SIG-M5 treated with dmso at 0.1 percent for 504 hours (cell line): ENCODE measurements at regions not wholly inside any gene's neighbourhood (a gene's known extent, or its start where the extent isn't known, plus 50 kb on each side); places are given as distances from the start of the nearest gene placed in this dataset.
"Not testable (repeated sequence)": the region's sequence is repeated elsewhere in the genome, so short reads cannot be mapped to it uniquely, and the experiment has no call there.

Experiments
- DNase-seq: peaks from one replicate; lab custom pipeline; 2025; ENCODE audit not compliant: unreplicated experiment; lab: John Stamatoyannopoulos, UW

GRCh38 chr2:4039896-4040295, 336.5 kb downstream of the DCDC2C start:
- no peak for DNase-seq

- peak; percentile 22 for DNase-seq
Measured at GRCh38 chr2:4047961-4048891, 344.9 kb downstream of the DCDC2C start.

GRCh38 chr2:4049463-4049862, 346.1 kb downstream of the DCDC2C start:
- no peak for DNase-seq

- no peak for DNase-seq
Measured at GRCh38 chr2:4053769-4054493, 350.6 kb downstream of the DCDC2C start.

GRCh38 chr2:4066217-4066616, 362.8 kb downstream of the DCDC2C start:
- no peak for DNase-seq

GRCh38 chr2:4073026-4073569, 369.7 kb downstream of the DCDC2C start:
- no peak for DNase-seq

GRCh38 chr2:4077017-4077416, 373.6 kb downstream of the DCDC2C start:
- no peak for DNase-seq

GRCh38 chr2:4085186-4085585, 381.8 kb downstream of the DCDC2C start:
- no peak for DNase-seq

GRCh38 chr2:4090668-4091630, 387.6 kb downstream of the DCDC2C start:
- no peak for DNase-seq

- no peak for DNase-seq
Measured at GRCh38 chr2:4091869-4092268, 388.5 kb downstream of the DCDC2C start.

- no peak for DNase-seq
Measured at GRCh38 chr2:4094743-4095142, 391.4 kb downstream of the DCDC2C start.

- no peak for DNase-seq
Measured at GRCh38 chr2:4096978-4097766, 393.8 kb downstream of the DCDC2C start.

GRCh38 chr2:4098137-4098536, 394.8 kb downstream of the DCDC2C start:
- no peak for DNase-seq

- DNase-seq, result peak; percentile 95
Measured at GRCh38 chr2:4101936-4102335, 398.6 kb downstream of the DCDC2C start.

GRCh38 chr2:4107179-4107578, 403.8 kb downstream of the DCDC2C start:
- DNase-seq, result no peak

- no peak for DNase-seq
Measured at GRCh38 chr2:4110273-4110672, 406.9 kb downstream of the DCDC2C start.

GRCh38 chr2:4115435-4115834, 412.1 kb downstream of the DCDC2C start:
- DNase-seq, result not testable (repeated sequence)

- no peak for DNase-seq
Measured at GRCh38 chr2:4122726-4123125, 419.4 kb downstream of the DCDC2C start.

- DNase-seq, result no peak
Measured at GRCh38 chr2:4130651-4131050, 427.3 kb downstream of the DCDC2C start.
